Keratinocyte (primary cell): ENCODE measurements at regions not wholly inside any gene's neighbourhood (a gene's known extent, or its start where the extent isn't known, plus 50 kb on each side); places are given as distances from the start of the nearest gene placed in this dataset.

Experiments used
- DNase-seq: peaks from one replicate; pipeline ENCODE4 v3.0.0-alpha.2; 2011; ENCODE audit warnings: low read depth, missing footprints, low spot score
- FAIRE-seq: peaks from 2 replicates; lab custom pipeline; 2011; peaks lifted over from hg19 to GRCh38; lab: Jason Lieb, UNC
- H2AFZ ChIP-seq: 2 replicates; pipeline ENCODE4 v1.6.0; 2012; ENCODE audit warnings: low read length, control low read depth, inconsistent platforms; ENCODE audit not compliant: control insufficient read depth
- H3K27ac ChIP-seq: 2 replicates; pipeline ENCODE4 v1.5.1; 2011; ENCODE audit warnings: low read length; ENCODE audit not compliant: control insufficient read depth, insufficient read depth
- H3K27me3 ChIP-seq: 3 replicates; pipeline ENCODE4 v1.6.0; 2011; ENCODE audit warnings: low read length; ENCODE audit not compliant: control insufficient read depth, insufficient read depth; ENCODE audit errors: extremely low read depth
- H3K36me3 ChIP-seq, 2 experiments: 2 replicates in 1 of 2; 3 replicates in 1 of 2; pipeline ENCODE4 v1.5.1; 2011; ENCODE audit warnings: low read length in 2 of 2, mild to moderate bottlenecking in 1 of 2; ENCODE audit not compliant: control insufficient read depth in 2 of 2, insufficient read depth in 2 of 2; ENCODE audit errors: extremely low read depth in 1 of 2
- H3K4me1 ChIP-seq: 3 replicates; pipeline ENCODE4 v1.5.1; 2011; ENCODE audit warnings: low read length; ENCODE audit not compliant: control insufficient read depth, insufficient read depth; ENCODE audit errors: extremely low read depth
- H3K4me2 ChIP-seq: 3 replicates; pipeline ENCODE4 v1.6.0; 2011; ENCODE audit warnings: low read depth, low read length; ENCODE audit not compliant: control insufficient read depth, insufficient read depth; ENCODE audit errors: extremely low read depth
- H3K4me3 ChIP-seq, 3 experiments: fragments of 200-600 bp in 1 of 3; sonication (generic) in 1 of 3; 2 replicates in 2 of 3; 3 replicates in 1 of 3; pipeline ENCODE4 v1.5.1; 2011 to 2016; ENCODE audit warnings: low read length in 3 of 3, mild to moderate bottlenecking in 3 of 3, control low read depth in 2 of 3, inconsistent platforms in 1 of 3, low read depth in 1 of 3, mixed read lengths in 1 of 3, mixed run types in 1 of 3, moderate library complexity in 1 of 3; ENCODE audit not compliant: control insufficient read depth in 2 of 3, insufficient read depth in 2 of 3; ENCODE audit errors: extremely low read depth in 1 of 3
- H3K79me2 ChIP-seq: 2 replicates; pipeline ENCODE4 v1.6.0; 2012; ENCODE audit warnings: low read length; ENCODE audit not compliant: control insufficient read depth, insufficient read depth
- H3K9ac ChIP-seq: 3 replicates; pipeline ENCODE4 v1.6.0; 2011; ENCODE audit warnings: low read length; ENCODE audit not compliant: control insufficient read depth, insufficient read depth; ENCODE audit errors: extremely low read depth
- H3K9me1 ChIP-seq: 3 replicates; pipeline ENCODE4 v1.6.0; 2011; ENCODE audit warnings: low read length; ENCODE audit not compliant: control insufficient read depth, insufficient read depth; ENCODE audit errors: extremely low read depth
- H3K9me3 ChIP-seq: 2 replicates; pipeline ENCODE4 v1.5.1; 2012; ENCODE audit warnings: low read depth, low read length; ENCODE audit not compliant: control insufficient read depth
- H4K20me1 ChIP-seq: 3 replicates; pipeline ENCODE4 v1.6.0; 2011; ENCODE audit warnings: low read length; ENCODE audit not compliant: control insufficient read depth, insufficient read depth; ENCODE audit errors: extremely low read depth
- CTCF ChIP-seq, 3 experiments: IDR thresholded peaks in 1 of 3; conservative IDR thresholded peaks in 1 of 3; optimal IDR thresholded peaks in 1 of 3; 2 replicates in 2 of 3; 3 replicates in 1 of 3; pipeline versions ENCODE3 to v1.5.1; 2011; ENCODE audit warnings: low read length in 3 of 3, mild to moderate bottlenecking in 3 of 3, moderate library complexity in 2 of 3, control low read depth in 1 of 3, inconsistent platforms in 1 of 3; ENCODE audit not compliant: insufficient read depth in 2 of 3; ENCODE audit errors: extremely low read depth in 1 of 3
- EZH2 ChIP-seq: IDR thresholded peaks from one replicate; pipeline ENCODE4 v1.6.1; 2012; ENCODE audit warnings: inconsistent platforms, mild to moderate bottlenecking, low read length, moderate library complexity
- dilution Hi-C: fragments of 300-500 bp; cut with MboI; formaldehyde crosslinking; loops from one replicate; pipeline ENCODE4 v1.7.0; 2020; ENCODE audit warnings: low sequenced_read_pairs; ENCODE audit not compliant: extremely low pct_ligation_motif_present

GRCh38 chr9:38146844-38147243 is 77.8 kb upstream of the SHB start:
- no peak for FAIRE-seq
- Histone ChIP-seq H3K4me3 (no peak overlapping the region), H3K79me2 (no peaks in the 10 kb centered on the region), H3K27ac (no peak overlapping the region), H3K36me3 (no peaks in the 10 kb centered on the region), H3K4me1 (peaks cover 15% of the 10 kb centered on the region), H4K20me1 (no peaks in the 10 kb centered on the region), H3K27me3 (no peaks in the 10 kb centered on the region), H3K9ac (no peak overlapping the region), H3K9me1 (no peaks in the 10 kb centered on the region), H3K9me3 (peaks cover 2% of the 10 kb centered on the region), H3K4me2 (no peak overlapping the region), H2AFZ (no peak overlapping the region)
- dilution Hi-C loops, result no loop called here
- no peak for DNase-seq
- TF ChIP-seq CTCF (optimal IDR thresholded peaks at IDR 0.05 in 1 of 3, IDR thresholded peaks at IDR 0.05 in 1 of 3, conservative IDR thresholded peaks at IDR 0.05 in 1 of 3; ENCODE audit: extremely low read depth in 1 of 3, insufficient read depth in 2 of 3, low read length in 3 of 3), result no peak
- no peak for TF ChIP-seq EZH2

GRCh38 chr9:38145526-38146053 is 76.6 kb upstream of the SHB start:
- TF ChIP-seq EZH2, result no peak
- TF ChIP-seq CTCF (optimal IDR thresholded peaks at IDR 0.05 in 1 of 3, IDR thresholded peaks at IDR 0.05 in 1 of 3, conservative IDR thresholded peaks at IDR 0.05 in 1 of 3; ENCODE audit: extremely low read depth in 1 of 3, insufficient read depth in 2 of 3, low read length in 3 of 3), result no peak
- FAIRE-seq (no peak), DNase-seq (no peak)
- H2AFZ ChIP-seq, result no peak overlapping the region
- H3K79me2 ChIP-seq, result no peaks in the 10 kb centered on the region
- peaks cover under 1% of the 10 kb centered on the region for H3K27me3 ChIP-seq
- H3K36me3 ChIP-seq, result no peaks in the 10 kb centered on the region
- H4K20me1 ChIP-seq, result no peaks in the 10 kb centered on the region
- H3K4me2 ChIP-seq, result no peak overlapping the region
- H3K9me3 ChIP-seq, result peaks cover 2% of the 10 kb centered on the region
- no peak overlapping the region for H3K9ac ChIP-seq
- no peaks in the 10 kb centered on the region for H3K9me1 ChIP-seq
- peaks cover 16% of the 10 kb centered on the region for H3K4me1 ChIP-seq
- H3K27ac ChIP-seq, result no peak overlapping the region
- H3K4me3 ChIP-seq, result no peak overlapping the region
- dilution Hi-C loops, result no loop called here
